Activated CD4-positive, alpha-beta T cell treated with anti-CD3 and anti-CD28 coated beads, Interleukin-2, amount 10 ng/mL, durations not matched to agents 24 days and 14 days (primary cell): ENCODE measurements at regions not wholly inside any gene's neighbourhood (a gene's known extent, or its start where the extent isn't known, plus 50 kb on each side); places are given as distances from the start of the nearest gene placed in this dataset.
"Not testable (repeated sequence)": the region's sequence is repeated elsewhere in the genome, so short reads cannot be mapped to it uniquely, and the experiment has no call there.

Source experiments
- DNase-seq: peaks from one replicate; pipeline ENCODE4 v3.0.0; 2022
- H3K27ac Mint-ChIP-seq: one replicate; pipeline ENCODE4 v1.8.0; 2022; ENCODE audit warnings: mild to moderate bottlenecking, mixed read lengths
- H3K27me3 Mint-ChIP-seq: one replicate; pipeline ENCODE4 v1.8.0; 2022; ENCODE audit warnings: mixed read lengths
- H3K36me3 Mint-ChIP-seq: one replicate; pipeline ENCODE4 v1.8.0; 2022; ENCODE audit warnings: low read depth, mild to moderate bottlenecking, mixed read lengths
- H3K4me1 Mint-ChIP-seq: one replicate; pipeline ENCODE4 v1.8.0; 2021; ENCODE audit warnings: mixed read lengths
- H3K4me3 Mint-ChIP-seq: one replicate; pipeline ENCODE4 v1.8.0; 2022; ENCODE audit warnings: mild to moderate bottlenecking, moderate library complexity, mixed read lengths
- H3K9me3 Mint-ChIP-seq: one replicate; pipeline ENCODE4 v1.8.0; 2021; ENCODE audit warnings: mixed read lengths
- intact Hi-C: fragments of 100-400 bp; cut with micrococcal nuclease; formaldehyde crosslinking; loops from one replicate; pipeline ENCODE4 v1.15.1; 2023

DNA sequence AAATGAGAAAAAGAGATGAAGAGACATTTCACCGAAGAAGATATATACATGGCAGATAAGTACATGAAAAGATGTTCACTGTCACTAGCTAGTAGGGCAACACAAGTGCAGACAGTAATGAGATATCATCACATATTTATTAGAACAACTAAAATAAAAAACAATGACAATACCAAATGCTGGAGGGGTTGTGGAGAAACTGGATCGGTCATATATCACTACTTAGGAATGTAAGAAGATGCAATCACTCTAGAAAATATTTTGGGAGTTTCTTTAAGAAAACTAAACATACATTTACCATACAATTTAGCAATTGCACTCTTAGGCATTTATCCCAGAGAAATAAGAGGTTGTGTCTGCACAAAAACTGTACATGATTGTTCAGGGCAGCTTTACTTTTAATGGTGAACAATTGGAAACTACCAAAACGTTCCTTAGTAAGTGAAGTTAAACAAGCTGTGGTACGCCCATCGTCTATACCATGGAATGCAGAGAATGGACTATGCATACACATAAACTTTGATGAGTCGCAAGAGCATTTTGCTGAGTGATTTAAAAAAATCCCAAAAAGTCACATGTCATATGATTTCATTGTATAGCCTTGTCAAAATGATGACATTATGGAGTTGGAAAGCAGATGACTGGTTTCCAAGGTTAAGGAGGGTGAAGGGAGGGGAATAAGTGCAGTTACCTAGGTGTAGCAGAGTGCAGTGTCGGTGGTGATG is 149.0 kb upstream of the UBE3A start:
- Mint-ChIP-seq H3K9me3 (peaks cover 6% of the 10 kb centered on the region), H3K27ac (no peak overlapping the region), H3K27me3 (no peaks in the 10 kb centered on the region), H3K4me1 (no peaks in the 10 kb centered on the region), H3K4me3 (no peak overlapping the region), H3K36me3 (no peaks in the 10 kb centered on the region)
- intact Hi-C loops, result no loop called here
- DNase-seq, result no peak

DNA sequence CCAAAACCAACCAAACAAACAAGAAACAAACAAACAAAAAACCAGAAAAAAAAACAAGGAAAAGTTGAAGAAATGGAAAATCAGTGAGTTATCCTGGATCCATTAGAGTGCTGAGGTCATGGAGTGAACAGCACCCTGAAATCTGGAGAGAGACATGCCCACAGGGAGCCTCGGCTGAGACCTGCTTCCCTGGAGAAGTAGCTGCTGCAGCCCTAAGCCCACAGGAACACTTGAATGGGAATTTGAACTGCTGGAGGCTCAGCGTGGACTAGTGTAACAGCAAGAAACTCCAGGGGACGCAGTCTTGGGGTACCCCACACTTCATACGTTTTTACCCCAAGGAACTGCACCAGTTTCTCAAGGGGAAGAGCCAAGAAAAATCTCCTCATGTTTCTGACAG is 144.1 kb upstream of the UBE3A start:
- no peak overlapping the region for H3K4me3 Mint-ChIP-seq
- no peak for DNase-seq

DNA sequence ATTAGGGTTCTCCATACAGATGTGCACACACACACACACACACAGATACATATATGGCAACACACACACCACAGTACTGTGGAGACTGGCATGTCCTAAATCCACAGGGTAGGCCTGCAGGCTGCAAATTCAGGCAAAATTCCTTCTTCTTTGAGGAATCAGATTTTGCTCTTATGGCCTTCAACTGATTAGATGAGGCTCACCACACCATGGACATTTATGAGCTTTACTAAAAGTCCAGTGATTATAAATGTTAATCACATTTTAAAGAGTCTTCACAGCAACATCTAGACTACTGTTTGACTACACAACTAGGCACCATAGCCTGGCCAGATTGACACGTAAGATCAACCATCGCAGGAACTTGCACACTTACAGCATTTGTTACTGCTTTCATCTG is 140.3 kb upstream of the UBE3A start:
- Mint-ChIP-seq H3K4me1 (no peaks in the 10 kb centered on the region), H3K9me3 (no peaks in the 10 kb centered on the region), H3K4me3 (no peak overlapping the region), H3K36me3 (no peaks in the 10 kb centered on the region), H3K27ac (no peak overlapping the region), H3K27me3 (no peaks in the 10 kb centered on the region)
- no peak for DNase-seq
- intact Hi-C loops, result no loop called here

More for the DNA sequence above, 144.1 kb upstream of the UBE3A start:
- Mint-ChIP-seq H3K27ac (no peak overlapping the region), H3K9me3 (peaks cover 6% of the 10 kb centered on the region), H3K27me3 (no peaks in the 10 kb centered on the region), H3K36me3 (no peaks in the 10 kb centered on the region), H3K4me1 (no peaks in the 10 kb centered on the region)
- intact Hi-C loops, result no loop called here

DNA sequence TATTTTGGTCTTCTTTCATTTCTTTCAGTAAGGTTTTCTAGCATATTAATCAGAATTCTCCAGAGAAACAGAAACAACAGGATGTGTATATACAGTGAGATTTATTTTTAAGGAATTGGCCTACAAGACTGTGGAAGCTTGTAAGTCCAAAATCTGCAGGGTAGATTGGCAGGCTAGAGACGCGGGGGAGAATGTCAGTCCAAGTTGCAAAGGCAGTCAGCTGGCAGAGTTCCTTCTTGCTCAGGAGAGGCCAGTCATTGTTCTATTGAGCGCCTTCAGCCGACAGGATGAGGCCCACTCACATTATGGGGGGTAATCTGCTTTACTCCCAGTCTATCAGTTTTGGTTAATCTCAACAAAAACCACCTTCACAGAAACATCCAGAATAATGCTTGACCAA is 133.4 kb upstream of the UBE3A start:
- H3K27ac Mint-ChIP-seq, result no peak overlapping the region
- no peaks in the 10 kb centered on the region for H3K27me3 Mint-ChIP-seq
- no peak overlapping the region for H3K4me3 Mint-ChIP-seq
- intact Hi-C loops, result no loop called here
- no peaks in the 10 kb centered on the region for H3K4me1 Mint-ChIP-seq
- no peaks in the 10 kb centered on the region for H3K36me3 Mint-ChIP-seq
- no peak for DNase-seq
- H3K9me3 Mint-ChIP-seq, result peaks cover 6% of the 10 kb centered on the region

DNA sequence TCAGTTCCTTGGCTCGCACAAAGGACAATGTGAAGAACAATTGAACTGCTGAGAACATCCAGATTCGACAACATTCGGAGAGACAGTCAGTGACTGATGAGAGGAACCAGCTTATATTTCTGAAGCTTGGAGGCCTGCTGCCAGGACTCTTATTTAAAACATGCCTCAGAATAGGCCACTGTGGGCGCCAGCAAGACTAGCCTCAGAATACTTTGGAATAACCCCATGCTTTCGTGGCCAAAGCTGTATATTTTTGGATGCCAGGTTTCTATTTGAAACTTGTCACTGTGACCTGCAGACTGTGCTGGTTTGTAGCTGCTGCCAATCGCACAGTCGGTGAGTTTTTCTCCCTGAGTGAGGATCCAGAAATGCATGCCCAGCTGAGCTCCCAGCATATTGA is 129.9 kb upstream of the UBE3A start:
- H3K9me3 Mint-ChIP-seq, result peaks cover 6% of the 10 kb centered on the region
- H3K36me3 Mint-ChIP-seq, result no peaks in the 10 kb centered on the region
- H3K27me3 Mint-ChIP-seq, result no peaks in the 10 kb centered on the region
- H3K4me1 Mint-ChIP-seq, result no peaks in the 10 kb centered on the region
- DNase-seq, result no peak
- H3K4me3 Mint-ChIP-seq, result no peak overlapping the region
- intact Hi-C loops, result no loop called here
- H3K27ac Mint-ChIP-seq, result no peak overlapping the region

DNA sequence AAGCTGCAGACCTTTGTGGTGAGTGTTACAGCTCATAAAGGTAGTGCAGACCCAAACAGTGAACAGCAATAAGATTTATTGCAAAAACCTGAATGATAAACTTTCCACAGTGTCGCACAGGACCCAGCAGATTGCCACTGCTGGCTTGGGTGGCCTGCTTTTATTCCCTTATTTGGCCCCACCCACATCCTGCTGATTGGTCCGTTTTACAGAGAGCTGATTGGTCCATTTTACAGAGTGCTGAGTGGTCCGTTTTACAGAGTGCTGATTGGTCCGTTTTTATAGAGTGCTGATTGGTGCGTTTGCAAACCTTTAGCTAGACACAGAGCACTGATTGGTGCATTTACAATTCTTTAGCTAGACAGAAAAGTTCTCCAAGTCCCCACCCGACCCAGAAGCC is 127.7 kb upstream of the UBE3A start:
- intact Hi-C loops, H3K27ac Mint-ChIP-seq, H3K9me3 Mint-ChIP-seq, H3K4me3 Mint-ChIP-seq, DNase-seq, H3K4me1 Mint-ChIP-seq, H3K27me3 Mint-ChIP-seq, H3K36me3 Mint-ChIP-seq: not testable (repeated sequence)

DNA sequence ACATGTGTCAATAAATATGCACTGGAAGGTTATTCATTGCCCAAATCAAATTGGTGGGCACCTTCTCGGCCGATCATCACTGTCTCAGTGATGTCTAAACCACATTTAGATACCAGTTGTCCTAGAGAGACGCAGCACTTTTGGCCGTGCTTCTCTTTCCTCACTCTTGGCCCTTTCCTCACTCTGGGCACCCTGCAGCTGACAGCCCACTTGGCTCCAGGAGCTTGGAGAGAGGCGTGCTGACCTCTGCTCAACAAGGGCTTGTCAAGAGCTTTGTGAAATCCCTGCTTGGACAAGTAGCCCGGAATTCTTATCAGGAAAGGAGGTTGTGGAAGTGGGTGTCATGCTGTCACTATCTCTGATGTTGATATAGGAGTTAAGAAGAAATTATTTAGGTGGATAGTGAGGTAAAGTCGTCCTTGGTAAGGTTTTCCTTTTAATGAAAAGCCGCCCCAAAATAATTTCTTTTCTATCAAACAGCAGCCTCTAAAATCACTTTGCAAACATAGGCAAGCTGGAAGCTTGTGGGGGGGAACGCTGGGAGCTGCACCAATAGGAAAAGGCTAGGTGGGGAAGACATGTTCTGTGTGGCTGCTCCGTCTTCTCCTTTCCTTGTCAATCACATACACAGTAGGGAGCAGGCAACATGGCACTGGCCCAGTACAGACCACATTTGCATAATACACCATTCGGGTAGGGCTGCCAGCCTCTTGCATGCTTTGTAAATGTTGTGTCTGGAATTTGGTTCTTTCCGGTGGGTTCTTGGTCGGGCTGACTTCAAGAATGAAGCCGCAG is 126.8 kb upstream of the UBE3A start:
- Mint-ChIP-seq H3K36me3 (no peaks in the 10 kb centered on the region), H3K4me1 (no peaks in the 10 kb centered on the region)

DNA sequence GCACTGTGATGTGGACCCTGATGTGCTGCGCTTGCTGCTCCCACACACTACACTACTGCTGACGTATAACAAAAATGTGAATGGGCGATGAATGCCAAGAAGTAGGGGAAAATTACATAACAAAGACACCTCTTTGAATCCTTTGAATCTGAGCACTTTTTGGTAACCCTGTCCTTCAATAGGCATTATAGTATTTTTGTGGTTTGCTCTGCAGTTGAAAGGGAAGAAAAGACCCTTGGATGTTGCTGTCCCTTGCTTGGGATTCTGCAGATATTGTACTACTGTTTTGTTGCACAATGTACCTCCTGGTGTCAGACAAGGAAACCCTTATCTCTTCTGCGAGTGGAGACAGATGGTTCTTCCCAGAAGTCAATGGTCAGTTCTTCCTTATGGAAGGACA is 124.8 kb upstream of the UBE3A start:
- Mint-ChIP-seq H3K36me3 (no peaks in the 10 kb centered on the region), H3K4me1 (no peaks in the 10 kb centered on the region), H3K27me3 (no peaks in the 10 kb centered on the region), H3K4me3 (no peak overlapping the region), H3K9me3 (peaks cover 6% of the 10 kb centered on the region), H3K27ac (no peak overlapping the region)
- intact Hi-C loops, result no loop called here
- DNase-seq, result no peak

More for the DNA sequence above, 126.8 kb upstream of the UBE3A start:
- intact Hi-C loops, result no loop called here
- H3K27me3 Mint-ChIP-seq, result no peaks in the 10 kb centered on the region
- no peak for DNase-seq
- H3K4me3 Mint-ChIP-seq, result no peak overlapping the region
- H3K9me3 Mint-ChIP-seq, result peaks cover 6% of the 10 kb centered on the region
- H3K27ac Mint-ChIP-seq, result no peak overlapping the region

DNA sequence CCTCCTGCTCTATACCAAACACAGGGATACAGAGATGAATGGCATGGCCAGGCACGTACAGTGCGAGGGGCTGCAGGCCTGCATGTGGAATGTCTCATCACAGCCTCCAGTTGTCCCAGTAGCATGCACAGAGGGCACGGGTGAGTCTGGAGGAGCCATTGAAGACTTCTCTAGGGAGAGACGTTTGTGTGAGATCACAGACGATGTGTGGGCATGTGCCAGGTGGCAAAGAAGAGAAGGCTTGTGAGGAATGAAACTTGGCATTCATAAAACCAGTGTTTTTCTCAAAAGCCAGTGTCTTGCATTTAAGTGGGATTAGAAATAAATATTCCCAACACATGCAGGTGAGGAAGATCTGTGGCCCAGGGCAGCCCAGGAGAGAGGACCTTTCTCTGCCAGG is 119.1 kb upstream of the UBE3A start:
- no peaks in the 10 kb centered on the region for H3K9me3 Mint-ChIP-seq
- H3K27ac Mint-ChIP-seq, result no peak overlapping the region
- no peaks in the 10 kb centered on the region for H3K36me3 Mint-ChIP-seq
- DNase-seq, result no peak
- H3K4me3 Mint-ChIP-seq, result no peak overlapping the region
- intact Hi-C loops, result no loop called here
- no peaks in the 10 kb centered on the region for H3K27me3 Mint-ChIP-seq
- no peaks in the 10 kb centered on the region for H3K4me1 Mint-ChIP-seq

DNA sequence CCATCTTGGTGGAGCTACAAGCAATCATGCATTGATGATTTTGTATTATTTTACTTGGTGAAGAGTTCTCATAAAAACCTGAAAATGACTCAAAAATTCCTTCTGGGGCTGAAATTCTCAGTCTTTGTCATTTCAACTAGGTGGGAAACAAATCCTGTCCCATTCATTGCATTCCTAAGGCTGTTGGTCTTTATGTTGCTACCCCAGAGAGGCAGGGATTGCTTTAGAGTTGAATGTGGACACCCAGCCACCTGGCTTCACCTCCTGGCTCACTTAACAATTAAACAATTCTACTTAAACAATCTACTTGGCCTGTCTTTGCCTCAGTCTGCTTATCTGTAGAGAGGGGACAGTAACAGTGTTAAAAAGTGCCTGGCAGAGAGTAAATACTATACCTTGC is 117.3 kb upstream of the UBE3A start:
- intact Hi-C loops, result no loop called here
- Mint-ChIP-seq H3K36me3 (no peaks in the 10 kb centered on the region), H3K9me3 (no peaks in the 10 kb centered on the region), H3K27me3 (no peaks in the 10 kb centered on the region), H3K4me1 (no peaks in the 10 kb centered on the region), H3K27ac (no peak overlapping the region), H3K4me3 (no peak overlapping the region)
- no peak for DNase-seq

DNA sequence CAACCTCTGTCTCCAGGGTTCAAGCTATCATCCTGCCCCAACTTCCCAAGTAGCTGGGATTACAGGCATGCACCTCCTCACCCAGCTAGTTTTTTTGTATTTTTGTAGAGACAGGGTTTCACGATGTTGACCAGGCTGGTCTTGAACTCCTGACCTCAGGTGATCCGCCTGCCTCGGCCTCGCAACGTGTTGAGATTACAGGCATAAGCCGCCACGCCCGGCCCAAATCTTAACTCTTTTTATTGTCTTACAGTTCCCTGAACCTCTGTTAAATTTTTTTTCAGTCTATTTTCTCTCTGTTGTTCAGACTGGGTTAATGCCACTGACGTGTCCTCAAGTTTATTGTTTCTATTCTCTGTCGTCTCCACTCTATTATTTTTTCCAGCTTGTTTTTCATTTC is 115.8 kb upstream of the UBE3A start:
- Mint-ChIP-seq H3K4me3 (no peak overlapping the region), H3K36me3 (no peaks in the 10 kb centered on the region), H3K27me3 (no peaks in the 10 kb centered on the region), H3K27ac (no peak overlapping the region), H3K9me3 (no peaks in the 10 kb centered on the region), H3K4me1 (no peaks in the 10 kb centered on the region)
- intact Hi-C loops, result no loop called here
- no peak for DNase-seq

DNA sequence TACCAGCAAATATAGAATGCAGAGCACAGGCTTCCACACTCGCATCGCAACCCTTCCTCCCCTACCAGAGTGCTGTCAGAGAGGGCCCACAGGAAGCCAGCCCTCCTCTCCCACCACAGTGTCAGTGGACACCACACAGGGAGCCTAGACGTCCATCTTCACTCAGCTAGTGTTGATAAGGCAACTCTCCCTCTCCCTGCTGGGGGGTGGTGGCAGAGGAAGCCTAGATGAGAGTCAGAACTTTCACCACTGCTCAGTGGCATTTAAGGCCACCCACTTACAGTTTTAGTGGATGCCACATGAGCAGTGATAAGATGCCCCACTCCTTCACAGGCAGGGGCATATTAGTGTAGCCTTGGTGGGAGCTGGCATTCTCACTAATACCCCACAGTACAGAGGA is 109.8 kb upstream of the UBE3A start:
- H3K9me3 Mint-ChIP-seq, result no peaks in the 10 kb centered on the region
- H3K27me3 Mint-ChIP-seq, result no peaks in the 10 kb centered on the region
- intact Hi-C loops, result no loop called here
- no peak overlapping the region for H3K4me3 Mint-ChIP-seq
- H3K27ac Mint-ChIP-seq, result no peak overlapping the region
- no peaks in the 10 kb centered on the region for H3K4me1 Mint-ChIP-seq
- DNase-seq, result no peak
- H3K36me3 Mint-ChIP-seq, result no peaks in the 10 kb centered on the region

DNA sequence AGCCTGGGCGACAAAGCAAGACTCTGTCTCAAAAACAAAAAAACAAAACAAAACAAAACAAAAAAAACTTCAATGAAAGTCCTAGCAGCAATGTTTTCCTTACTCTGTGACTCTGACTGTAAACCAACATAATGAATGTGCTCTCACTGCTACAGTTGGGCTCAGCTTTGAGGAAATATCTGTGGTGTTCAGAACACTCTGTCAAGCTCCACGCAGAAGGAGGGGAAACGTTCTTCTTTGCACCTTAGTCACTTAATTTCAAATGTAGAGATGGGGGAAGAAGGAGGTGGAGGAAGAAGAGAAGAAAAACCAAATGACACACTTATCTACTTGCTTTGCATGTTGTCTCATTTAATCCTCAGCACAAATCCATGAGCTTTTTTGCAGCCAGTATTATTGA is 107.1 kb upstream of the UBE3A start:
- Mint-ChIP-seq H3K27me3 (no peaks in the 10 kb centered on the region), H3K36me3 (no peaks in the 10 kb centered on the region), H3K27ac (no peak overlapping the region), H3K9me3 (no peaks in the 10 kb centered on the region), H3K4me3 (no peak overlapping the region), H3K4me1 (no peaks in the 10 kb centered on the region)
- no peak for DNase-seq
- intact Hi-C loops, result no loop called here

DNA sequence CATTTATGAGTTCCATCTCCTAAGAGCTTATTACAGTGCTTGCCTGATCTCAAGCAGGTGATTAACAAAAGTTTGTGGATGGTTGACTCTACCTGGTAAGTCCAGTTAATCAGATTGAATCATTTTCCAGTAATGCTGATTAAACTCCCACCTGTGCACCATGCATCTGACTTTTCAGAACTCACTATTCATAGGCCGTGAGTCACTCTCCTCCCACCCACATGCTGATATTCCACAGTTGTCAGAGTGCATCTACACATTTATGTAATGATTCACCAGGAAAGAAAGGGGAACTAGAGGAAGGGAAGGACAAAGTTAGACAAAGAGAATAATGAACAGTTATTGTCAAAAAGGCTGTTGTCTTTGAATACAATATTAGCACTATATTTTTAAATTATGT is 106.2 kb upstream of the UBE3A start:
- H3K36me3 Mint-ChIP-seq, result no peaks in the 10 kb centered on the region
- H3K27me3 Mint-ChIP-seq, result no peaks in the 10 kb centered on the region
- H3K4me3 Mint-ChIP-seq, result no peak overlapping the region
- intact Hi-C loops, result no loop called here
- H3K9me3 Mint-ChIP-seq, result no peaks in the 10 kb centered on the region
- H3K27ac Mint-ChIP-seq, result no peak overlapping the region
- no peaks in the 10 kb centered on the region for H3K4me1 Mint-ChIP-seq
- no peak for DNase-seq

DNA sequence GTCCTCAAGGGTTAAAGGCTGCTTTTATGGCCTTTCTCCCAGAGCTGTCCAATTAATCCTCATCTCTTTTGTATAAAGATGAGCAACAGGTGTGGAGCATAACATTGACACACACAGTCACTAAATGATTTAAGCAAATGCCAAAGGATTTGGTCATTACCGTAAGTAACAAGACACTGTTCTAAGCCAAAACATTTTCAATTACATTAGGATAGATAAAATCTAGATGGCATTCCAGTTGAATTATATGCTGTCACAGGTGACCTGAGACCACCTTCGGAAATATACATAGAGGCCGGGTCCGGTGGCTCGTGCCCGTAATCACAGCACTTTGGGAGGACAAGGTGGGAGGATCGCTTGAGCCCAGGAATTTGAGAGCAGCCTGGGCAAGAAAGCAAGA is 105.3 kb upstream of the UBE3A start:
- Mint-ChIP-seq H3K36me3 (no peaks in the 10 kb centered on the region), H3K27me3 (no peaks in the 10 kb centered on the region), H3K27ac (no peak overlapping the region), H3K4me1 (no peaks in the 10 kb centered on the region), H3K4me3 (no peak overlapping the region), H3K9me3 (no peaks in the 10 kb centered on the region)
- intact Hi-C loops, result no loop called here
- DNase-seq, result no peak
